IMR-90 (cell line): ENCODE measurements at regions not wholly inside any gene's neighbourhood (a gene's known extent, or its start where the extent isn't known, plus 50 kb on each side); places are given as distances from the start of the nearest gene placed in this dataset.

Experiments used
- CEBPB ChIP-seq: IDR thresholded peaks from 2 replicates; pipeline ENCODE4 v1.6.1; 2012; ENCODE audit warnings: low read depth, low read length, improper control_type of control experiment
- FOS ChIP-seq: fragments of 150-350 bp; IDR thresholded peaks from 2 replicates; pipeline ENCODE4 v1.6.1; 2016; ENCODE audit warnings: low read depth, low read length
- POLR2A ChIP-seq: IDR thresholded peaks from 2 replicates; pipeline ENCODE4 v1.6.1; 2012; ENCODE audit warnings: mild to moderate bottlenecking, low read depth, low read length
- TF ChIP-seq, protein P1 (sequence below): conservative IDR thresholded peaks from 2 replicates; pipeline ENCODE4 v1.5.1; 2012; ENCODE audit warnings: mild to moderate bottlenecking, low read depth, low read length, improper control_type of control experiment
- TF ChIP-seq, protein P2 (sequence below): fragments of 150-350 bp; IDR thresholded peaks from 2 replicates; pipeline ENCODE4 v1.6.1; 2017; ENCODE audit warnings: mild to moderate bottlenecking, antibody characterized with exemption, low read length, low read depth

- TF ChIP-seq, protein P1, sequence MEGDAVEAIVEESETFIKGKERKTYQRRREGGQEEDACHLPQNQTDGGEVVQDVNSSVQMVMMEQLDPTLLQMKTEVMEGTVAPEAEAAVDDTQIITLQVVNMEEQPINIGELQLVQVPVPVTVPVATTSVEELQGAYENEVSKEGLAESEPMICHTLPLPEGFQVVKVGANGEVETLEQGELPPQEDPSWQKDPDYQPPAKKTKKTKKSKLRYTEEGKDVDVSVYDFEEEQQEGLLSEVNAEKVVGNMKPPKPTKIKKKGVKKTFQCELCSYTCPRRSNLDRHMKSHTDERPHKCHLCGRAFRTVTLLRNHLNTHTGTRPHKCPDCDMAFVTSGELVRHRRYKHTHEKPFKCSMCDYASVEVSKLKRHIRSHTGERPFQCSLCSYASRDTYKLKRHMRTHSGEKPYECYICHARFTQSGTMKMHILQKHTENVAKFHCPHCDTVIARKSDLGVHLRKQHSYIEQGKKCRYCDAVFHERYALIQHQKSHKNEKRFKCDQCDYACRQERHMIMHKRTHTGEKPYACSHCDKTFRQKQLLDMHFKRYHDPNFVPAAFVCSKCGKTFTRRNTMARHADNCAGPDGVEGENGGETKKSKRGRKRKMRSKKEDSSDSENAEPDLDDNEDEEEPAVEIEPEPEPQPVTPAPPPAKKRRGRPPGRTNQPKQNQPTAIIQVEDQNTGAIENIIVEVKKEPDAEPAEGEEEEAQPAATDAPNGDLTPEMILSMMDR: no peak
- TF ChIP-seq CEBPB: no peak
- TF ChIP-seq, protein P2, sequence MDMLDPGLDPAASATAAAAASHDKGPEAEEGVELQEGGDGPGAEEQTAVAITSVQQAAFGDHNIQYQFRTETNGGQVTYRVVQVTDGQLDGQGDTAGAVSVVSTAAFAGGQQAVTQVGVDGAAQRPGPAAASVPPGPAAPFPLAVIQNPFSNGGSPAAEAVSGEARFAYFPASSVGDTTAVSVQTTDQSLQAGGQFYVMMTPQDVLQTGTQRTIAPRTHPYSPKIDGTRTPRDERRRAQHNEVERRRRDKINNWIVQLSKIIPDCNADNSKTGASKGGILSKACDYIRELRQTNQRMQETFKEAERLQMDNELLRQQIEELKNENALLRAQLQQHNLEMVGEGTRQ: no peak
- TF ChIP-seq POLR2A: no peak
- no peak for TF ChIP-seq FOS
Observed at GRCh38 chr21:18715606-18716005, 312.0 kb upstream of the TMPRSS15 start.
